Spleen (tissue), 7 donors: ENCODE measurements at regions not wholly inside any gene's neighbourhood (a gene's known extent, or its start where the extent isn't known, plus 50 kb on each side); places are given as distances from the start of the nearest gene placed in this dataset.

ENCODE experiments used
- POLR2AphosphoS5 ChIP-seq, 3 donors: sonication (generic); formaldehyde crosslinking; IDR thresholded peaks; one replicate each; pipeline ENCODE4 v1.5.1; 2017; ENCODE audit warnings: antibody characterized with exemption in 3 of 3
- TF ChIP-seq, protein P1 (sequence below), 11 experiments: fragments of 200-600 bp in 7 of 11; fragments of 450-650 bp in 4 of 11; sonication (generic) in 4 of 11; IDR thresholded peaks in 8 of 11; conservative IDR thresholded peaks in 3 of 11; 1 replicate in 7 of 11; 2 replicates in 4 of 11; pipeline versions ENCODE4 v1.4.0 to v1.8.0; 2016 to 2021; ENCODE audit warnings: antibody characterized with exemption in 11 of 11, inconsistent platforms in 4 of 11, mild to moderate bottlenecking in 1 of 11
- donor health status: DM: no; HTN: no; CAD: no; lungs with moderate emphysema.
- donor health status: DM: no; HTN: no; CAD: no.
- donor health status: DM: no; HTN: no; CAD: no.

DNA sequence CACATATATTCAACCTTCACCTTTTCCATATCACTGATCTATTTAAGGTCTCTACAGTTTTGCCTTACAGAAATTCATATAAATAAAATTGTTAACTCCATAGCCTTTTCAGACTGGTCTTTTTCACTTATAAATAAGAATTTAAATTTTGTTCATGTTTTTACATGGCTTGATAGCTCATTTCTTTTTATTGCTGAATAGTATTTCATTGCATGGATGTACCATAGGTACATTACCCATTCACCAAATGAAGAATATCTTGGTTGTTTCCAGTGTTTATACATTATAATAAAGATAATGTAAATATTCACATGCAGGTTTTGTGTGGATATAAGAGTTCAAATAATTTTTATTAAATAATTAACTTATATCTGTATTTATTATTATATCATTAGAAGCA, 1765.0 kb downstream of the OTOL1 start:
- TF ChIP-seq, protein P1, sequence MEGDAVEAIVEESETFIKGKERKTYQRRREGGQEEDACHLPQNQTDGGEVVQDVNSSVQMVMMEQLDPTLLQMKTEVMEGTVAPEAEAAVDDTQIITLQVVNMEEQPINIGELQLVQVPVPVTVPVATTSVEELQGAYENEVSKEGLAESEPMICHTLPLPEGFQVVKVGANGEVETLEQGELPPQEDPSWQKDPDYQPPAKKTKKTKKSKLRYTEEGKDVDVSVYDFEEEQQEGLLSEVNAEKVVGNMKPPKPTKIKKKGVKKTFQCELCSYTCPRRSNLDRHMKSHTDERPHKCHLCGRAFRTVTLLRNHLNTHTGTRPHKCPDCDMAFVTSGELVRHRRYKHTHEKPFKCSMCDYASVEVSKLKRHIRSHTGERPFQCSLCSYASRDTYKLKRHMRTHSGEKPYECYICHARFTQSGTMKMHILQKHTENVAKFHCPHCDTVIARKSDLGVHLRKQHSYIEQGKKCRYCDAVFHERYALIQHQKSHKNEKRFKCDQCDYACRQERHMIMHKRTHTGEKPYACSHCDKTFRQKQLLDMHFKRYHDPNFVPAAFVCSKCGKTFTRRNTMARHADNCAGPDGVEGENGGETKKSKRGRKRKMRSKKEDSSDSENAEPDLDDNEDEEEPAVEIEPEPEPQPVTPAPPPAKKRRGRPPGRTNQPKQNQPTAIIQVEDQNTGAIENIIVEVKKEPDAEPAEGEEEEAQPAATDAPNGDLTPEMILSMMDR (IDR thresholded peaks at IDR 0.05 in 8 of 11, conservative IDR thresholded peaks at IDR 0.05 in 3 of 11) = no peak
- TF ChIP-seq POLR2AphosphoS5 (IDR thresholded peaks at IDR 0.05) = no peak
